GM18511 (cell line): ENCODE measurements at regions not wholly inside any gene's neighbourhood (a gene's known extent, or its start where the extent isn't known, plus 50 kb on each side); places are given as distances from the start of the nearest gene placed in this dataset.
"Not testable (repeated sequence)": the region's sequence is repeated elsewhere in the genome, so short reads cannot be mapped to it uniquely, and the experiment has no call there.

Experiments used
- ATAC-seq: cut with Tn5 transposase; IDR thresholded peaks from one replicate; pipeline ENCODE4 v1.9.1; 2021; ENCODE audit warnings: mild to moderate bottlenecking, moderate library complexity; ENCODE audit not compliant: unreplicated experiment

GRCh38 chr5:83810511-83810910 lies 89.9 kb upstream of the HAPLN1 start:
- ATAC-seq = no peak

GRCh38 chr5:83802686-83803085 lies 82.0 kb upstream of the HAPLN1 start:
- no peak for ATAC-seq

DNA sequence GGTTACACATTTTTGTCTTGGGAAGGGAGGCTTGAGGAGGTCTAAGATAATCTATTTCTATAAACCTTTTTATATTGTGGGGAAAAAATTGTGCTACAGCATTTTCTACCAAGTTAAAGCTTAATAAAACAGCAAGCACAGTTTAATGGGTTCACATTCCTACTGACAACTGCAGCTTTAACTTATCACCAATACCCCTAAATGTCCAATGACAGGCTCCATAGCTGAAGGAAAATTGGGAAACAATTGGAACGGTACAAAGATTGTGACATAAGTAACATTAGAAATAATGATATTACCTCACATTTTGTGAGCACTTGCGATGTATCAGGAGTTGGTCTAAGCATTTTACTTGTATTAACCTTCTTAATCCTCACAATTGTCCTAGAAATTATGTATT lies 79.5 kb upstream of the HAPLN1 start:
- ATAC-seq = no peak

DNA sequence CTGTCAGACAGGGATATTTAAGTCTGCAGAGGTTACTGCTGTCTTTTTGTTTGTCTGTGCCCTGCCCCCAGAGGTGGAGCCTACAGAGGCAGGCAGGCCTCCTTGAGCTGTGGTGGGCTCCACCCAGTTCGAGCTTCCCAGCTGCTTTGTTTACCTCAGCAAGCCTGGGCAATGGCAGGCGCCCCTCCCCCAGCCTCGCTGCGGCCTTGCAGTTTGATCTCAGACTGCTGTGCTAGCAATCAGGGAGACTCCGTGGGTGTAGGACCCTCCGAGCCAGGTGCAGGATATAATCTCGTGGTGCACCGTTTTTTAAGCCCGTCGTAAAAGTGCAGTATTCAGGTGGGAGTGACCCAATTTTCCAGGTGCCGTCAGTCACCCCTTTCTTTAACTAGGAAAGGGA lies 78.4 kb upstream of the HAPLN1 start:
- ATAC-seq = not testable (repeated sequence)

GRCh38 chr5:83789371-83789770 lies 68.7 kb upstream of the HAPLN1 start:
- no peak for ATAC-seq

- no peak for ATAC-seq
These were observed 67.0 kb upstream of the HAPLN1 start for GRCh38 chr5:83787631-83788030.

- ATAC-seq = no peak
These were observed 64.6 kb upstream of the HAPLN1 start for GRCh38 chr5:83785176-83785668.

DNA sequence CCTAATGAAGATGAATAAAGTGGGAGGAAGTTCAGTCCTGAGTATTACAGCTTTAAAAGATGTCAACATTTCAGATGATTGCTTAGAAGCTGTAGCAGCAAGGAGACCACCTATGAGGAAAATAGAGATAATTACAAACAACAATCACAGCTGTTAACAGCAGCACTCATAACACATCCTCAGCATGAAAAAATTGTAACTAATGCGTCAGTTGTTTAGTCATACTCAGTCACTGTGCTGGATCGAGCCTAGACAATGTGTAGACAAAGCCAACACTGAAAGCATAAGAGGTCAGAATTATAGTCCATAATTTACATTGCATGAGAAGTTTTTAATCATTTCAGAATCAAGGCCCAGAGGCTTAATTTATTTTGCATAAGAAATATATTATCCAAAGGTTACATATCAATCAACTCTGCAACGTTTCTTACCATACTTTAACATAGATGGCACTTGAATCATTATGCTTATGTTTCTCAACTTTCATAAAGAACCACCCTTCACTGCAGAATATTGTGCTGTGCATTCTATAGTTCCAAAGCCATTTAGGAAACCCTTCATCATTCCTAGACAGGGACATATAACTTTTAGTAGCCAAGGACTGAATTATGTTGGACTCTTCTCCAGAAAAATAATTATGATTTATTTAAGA lies 60.2 kb upstream of the HAPLN1 start:
- ATAC-seq = no peak

DNA sequence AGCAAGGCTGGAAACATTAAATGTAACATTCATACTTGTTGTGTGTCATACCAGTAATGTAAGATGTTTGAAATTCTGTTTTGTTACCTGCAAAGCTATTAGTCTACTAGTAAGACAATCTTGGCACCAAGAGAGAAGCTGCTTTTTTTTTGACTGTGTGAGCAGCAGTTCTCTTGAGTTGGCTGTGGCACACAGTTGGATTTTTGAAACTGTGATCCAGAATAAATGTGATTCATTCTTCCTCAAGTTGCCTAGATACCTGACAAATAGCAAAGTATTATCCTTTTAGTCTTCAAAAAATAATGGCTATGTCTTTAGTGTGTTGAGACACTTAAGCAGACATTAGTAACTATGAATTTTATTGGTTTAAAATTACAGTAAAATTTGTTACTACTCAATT lies 57.2 kb upstream of the HAPLN1 start:
- ATAC-seq = no peak

DNA sequence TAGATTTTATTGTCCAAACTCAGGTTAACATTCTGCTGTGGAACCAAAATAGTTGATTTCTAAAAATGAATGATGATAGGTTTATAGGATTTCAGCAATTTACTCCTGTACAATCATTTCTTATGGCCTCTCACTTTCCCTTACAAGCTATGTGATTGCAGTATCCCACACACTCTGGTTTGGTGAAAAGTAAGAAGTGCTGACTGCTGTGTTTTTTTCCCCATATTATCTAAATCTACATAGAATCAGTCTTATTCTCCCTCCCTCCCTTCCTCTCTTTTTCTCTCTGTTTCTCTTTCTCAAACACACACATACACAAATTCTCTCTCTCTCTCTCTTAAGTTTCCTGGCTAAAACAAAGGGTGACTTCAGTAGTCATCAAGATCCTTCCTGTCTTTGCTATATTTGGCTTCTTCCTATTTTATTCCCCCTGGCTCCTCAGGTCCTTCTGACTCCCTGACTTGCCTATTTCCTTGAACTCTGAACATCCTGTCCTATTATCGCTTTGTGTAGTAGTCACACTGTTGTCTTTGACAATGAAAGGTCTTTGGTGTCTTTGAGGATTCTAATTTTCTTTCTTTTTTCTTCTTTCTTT lies 55.9 kb upstream of the HAPLN1 start:
- no peak for ATAC-seq
